Calu3 (cell line): ENCODE measurements at regions not wholly inside any gene's neighbourhood (a gene's known extent, or its start where the extent isn't known, plus 50 kb on each side); places are given as distances from the start of the nearest gene placed in this dataset.

Source experiments
- BruUV-seq: library from RNA; stranded (reverse); fragments of 400-500 nt; replicated peaks from 2 replicates; lab custom pipeline; 2021; lab: Mats Ljungman, UMichigan
- CTCF ChIA-PET: fragments of 300-600 bp; sonication (Branson Sonifier 250); formaldehyde crosslinking; loops from one replicate; lab custom pipeline; 2022; ENCODE audit warnings: antibody characterized with exemption; lab: Charles Lee
- DNase-seq: peaks from one replicate; pipeline ENCODE4 v3.0.0; 2022
- H3K27ac Mint-ChIP-seq: one replicate; pipeline ENCODE4 v1.8.0; 2022; ENCODE audit warnings: mixed read lengths; ENCODE audit not compliant: unreplicated experiment
- H3K27me3 Mint-ChIP-seq: one replicate; pipeline ENCODE4 v1.8.0; 2022; ENCODE audit warnings: mixed read lengths; ENCODE audit not compliant: unreplicated experiment
- H3K36me3 Mint-ChIP-seq: one replicate; pipeline ENCODE4 v1.8.0; 2022; ENCODE audit warnings: mild to moderate bottlenecking, moderate library complexity, mixed read lengths; ENCODE audit not compliant: insufficient read depth, unreplicated experiment
- H3K4me1 Mint-ChIP-seq: one replicate; pipeline ENCODE4 v1.8.0; 2022; ENCODE audit warnings: mild to moderate bottlenecking, low read depth, mixed read lengths; ENCODE audit not compliant: unreplicated experiment
- H3K4me3 Mint-ChIP-seq: one replicate; pipeline ENCODE4 v1.8.0; 2022; ENCODE audit warnings: mild to moderate bottlenecking, low read depth, moderate library complexity, mixed read lengths; ENCODE audit not compliant: unreplicated experiment
- H3K9me3 Mint-ChIP-seq: one replicate; pipeline ENCODE4 v1.8.0; 2022; ENCODE audit warnings: low read depth, mixed read lengths; ENCODE audit not compliant: unreplicated experiment
- intact Hi-C: fragments of 100-400 bp; cut with micrococcal nuclease; formaldehyde crosslinking; loops from one replicate; pipeline ENCODE4 v1.10.0; 2022; ENCODE audit not compliant: unreplicated experiment
- TF ChIP-seq, protein P1 (sequence below): fragments of 200-600 bp; IDR thresholded peaks from one replicate; pipeline ENCODE4 v1.8.0; 2022; ENCODE audit warnings: antibody characterized with exemption; ENCODE audit not compliant: unreplicated experiment

DNA sequence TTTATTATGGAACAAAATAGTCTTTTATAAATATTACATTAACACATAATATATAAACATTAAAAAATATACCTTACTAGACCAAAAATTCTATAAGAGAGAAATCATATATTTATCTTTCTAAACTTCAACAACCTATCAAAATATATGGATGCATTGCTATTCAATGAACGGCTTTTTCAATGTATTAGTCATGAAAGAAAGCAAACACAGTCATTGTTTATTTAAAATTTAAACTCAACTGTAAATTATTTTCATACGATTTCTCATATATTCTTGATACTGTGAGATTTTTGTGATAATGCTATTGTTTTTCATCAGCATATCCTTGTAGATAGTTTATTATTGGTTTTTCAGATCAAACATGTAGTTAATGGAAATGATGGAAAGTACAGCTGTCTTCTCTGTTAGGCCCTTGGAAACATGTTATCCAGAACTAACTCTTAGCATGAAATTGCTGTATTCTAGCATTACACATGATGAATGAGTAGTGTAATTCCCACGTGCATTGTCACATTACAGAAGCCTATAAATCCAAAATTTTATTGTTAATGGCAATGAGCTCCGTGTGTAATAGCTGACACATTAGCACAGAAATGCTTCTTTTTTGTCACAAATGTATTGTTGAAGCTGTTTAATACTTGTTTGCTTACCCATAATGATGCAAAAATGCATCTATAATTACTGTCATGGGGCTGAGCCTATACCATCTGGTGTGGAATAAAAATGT, 1639.9 kb downstream of the SLITRK5 start:
- intact Hi-C loops: no loop called here
- Mint-ChIP-seq H3K27ac (no peak overlapping the region), H3K4me3 (no peak overlapping the region), H3K9me3 (peaks cover 4% of the 10 kb centered on the region), H3K4me1 (no peaks in the 10 kb centered on the region), H3K36me3 (no peaks in the 10 kb centered on the region), H3K27me3 (no peaks in the 10 kb centered on the region)
- no peak for DNase-seq
- TF ChIP-seq, protein P1, sequence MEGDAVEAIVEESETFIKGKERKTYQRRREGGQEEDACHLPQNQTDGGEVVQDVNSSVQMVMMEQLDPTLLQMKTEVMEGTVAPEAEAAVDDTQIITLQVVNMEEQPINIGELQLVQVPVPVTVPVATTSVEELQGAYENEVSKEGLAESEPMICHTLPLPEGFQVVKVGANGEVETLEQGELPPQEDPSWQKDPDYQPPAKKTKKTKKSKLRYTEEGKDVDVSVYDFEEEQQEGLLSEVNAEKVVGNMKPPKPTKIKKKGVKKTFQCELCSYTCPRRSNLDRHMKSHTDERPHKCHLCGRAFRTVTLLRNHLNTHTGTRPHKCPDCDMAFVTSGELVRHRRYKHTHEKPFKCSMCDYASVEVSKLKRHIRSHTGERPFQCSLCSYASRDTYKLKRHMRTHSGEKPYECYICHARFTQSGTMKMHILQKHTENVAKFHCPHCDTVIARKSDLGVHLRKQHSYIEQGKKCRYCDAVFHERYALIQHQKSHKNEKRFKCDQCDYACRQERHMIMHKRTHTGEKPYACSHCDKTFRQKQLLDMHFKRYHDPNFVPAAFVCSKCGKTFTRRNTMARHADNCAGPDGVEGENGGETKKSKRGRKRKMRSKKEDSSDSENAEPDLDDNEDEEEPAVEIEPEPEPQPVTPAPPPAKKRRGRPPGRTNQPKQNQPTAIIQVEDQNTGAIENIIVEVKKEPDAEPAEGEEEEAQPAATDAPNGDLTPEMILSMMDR: no peak
- no TSS peak for BruUV-seq
- CTCF ChIA-PET: no interaction called here

DNA sequence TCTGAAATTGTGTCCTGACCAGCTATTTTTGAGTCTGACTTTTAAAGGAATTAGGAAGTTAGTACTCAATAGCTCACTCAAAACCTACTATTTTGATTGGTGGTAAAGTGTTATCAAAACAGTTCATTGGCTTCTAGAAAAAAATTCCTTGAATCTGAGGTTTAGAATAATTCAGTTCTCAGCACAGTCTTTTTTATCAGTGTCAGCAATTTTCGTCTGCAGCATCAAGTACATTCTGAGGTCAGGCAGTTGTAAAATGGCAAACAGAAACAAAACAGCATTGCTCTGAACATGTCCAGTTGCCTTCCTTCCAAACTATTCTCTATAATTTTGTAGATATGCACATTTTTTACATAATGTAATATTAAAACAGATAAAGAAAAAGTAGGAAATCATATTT, 1644.1 kb downstream of the SLITRK5 start:
- CTCF ChIA-PET: no interaction called here
- intact Hi-C loops: no loop called here
- H3K4me3 Mint-ChIP-seq: no peak overlapping the region
- BruUV-seq: no TSS peak
- H3K4me1 Mint-ChIP-seq: no peaks in the 10 kb centered on the region
- H3K27ac Mint-ChIP-seq: no peak overlapping the region
- H3K36me3 Mint-ChIP-seq: no peaks in the 10 kb centered on the region
- TF ChIP-seq, protein P1: no peak
- no peaks in the 10 kb centered on the region for H3K27me3 Mint-ChIP-seq
- H3K9me3 Mint-ChIP-seq: peaks cover 4% of the 10 kb centered on the region
- no peak for DNase-seq

DNA sequence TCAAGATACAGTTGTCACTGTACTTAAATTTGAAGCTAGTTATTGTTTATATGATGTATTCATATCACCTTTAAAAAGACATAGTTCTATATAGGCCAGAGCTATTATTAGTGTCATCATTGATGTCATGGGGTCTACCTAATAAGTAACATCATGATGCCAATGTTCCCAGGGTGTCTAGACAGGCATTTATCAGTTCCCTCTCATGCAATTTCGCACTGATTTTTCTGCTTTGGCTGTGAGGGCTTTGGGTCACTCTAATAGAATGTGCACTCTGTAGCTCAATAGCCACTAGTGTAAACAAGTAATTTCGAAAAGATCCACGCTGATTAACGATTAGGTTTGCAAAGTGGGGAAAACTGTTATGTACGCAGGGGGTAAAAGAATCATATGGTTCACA, 1651.3 kb downstream of the SLITRK5 start:
- CTCF ChIA-PET: no interaction called here
- Mint-ChIP-seq H3K36me3 (no peaks in the 10 kb centered on the region), H3K27me3 (no peaks in the 10 kb centered on the region), H3K27ac (no peak overlapping the region), H3K9me3 (no peaks in the 10 kb centered on the region), H3K4me1 (no peaks in the 10 kb centered on the region), H3K4me3 (no peak overlapping the region)
- intact Hi-C loops: no loop called here
- TF ChIP-seq, protein P1: no peak
- DNase-seq: no peak
- no TSS peak for BruUV-seq

DNA sequence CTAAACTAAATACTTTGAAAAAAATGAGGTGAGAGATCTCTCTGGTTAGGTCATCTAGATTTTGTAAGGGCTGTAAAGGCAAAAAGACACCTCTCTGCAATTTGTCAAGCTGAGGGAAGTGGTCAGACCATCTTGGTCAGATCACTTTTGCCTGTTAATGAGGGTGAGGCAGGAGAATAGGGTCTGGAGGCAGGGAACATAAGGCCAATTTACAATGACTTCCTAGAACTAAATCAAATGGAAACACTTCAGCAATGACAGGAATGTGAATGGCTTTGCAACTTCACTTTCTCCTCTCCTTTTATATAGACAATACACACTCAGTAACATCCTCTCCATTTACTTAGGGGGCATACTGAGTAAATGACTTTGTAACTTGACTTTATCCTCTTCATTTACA, 1653.4 kb downstream of the SLITRK5 start:
- DNase-seq: no peak
- no peak overlapping the region for H3K4me3 Mint-ChIP-seq
- H3K27ac Mint-ChIP-seq: no peak overlapping the region
- H3K4me1 Mint-ChIP-seq: no peaks in the 10 kb centered on the region
- intact Hi-C loops: no loop called here
- H3K36me3 Mint-ChIP-seq: no peaks in the 10 kb centered on the region
- no peaks in the 10 kb centered on the region for H3K9me3 Mint-ChIP-seq
- no TSS peak for BruUV-seq
- CTCF ChIA-PET: no interaction called here
- no peaks in the 10 kb centered on the region for H3K27me3 Mint-ChIP-seq
- TF ChIP-seq, protein P1: no peak
